SK-N-SH (cell line): ENCODE measurements at regions not wholly inside any gene's neighbourhood (a gene's known extent, or its start where the extent isn't known, plus 50 kb on each side); places are given as distances from the start of the nearest gene placed in this dataset.

Source experiments
- CTCF ChIA-PET: fragments of 300-600, 350-600 bp; formaldehyde crosslinking; extraction: SDS; loops from one replicate; lab custom pipeline; 2021; lab: Yijun Ruan, JAX
- POLR2A ChIA-PET: fragments of 350-600 bp; sonication (Branson Sonifier 250); formaldehyde crosslinking; extraction: SDS; loops from one replicate; lab custom pipeline; 2020; ENCODE audit warnings: antibody characterized with exemption, inconsistent platforms; lab: Yijun Ruan, JAX
- DNase-seq: peaks from one replicate; pipeline ENCODE4 v3.0.0; 2012
- H2AFZ ChIP-seq: fragments of 200-600 bp; sonication (generic); 2 replicates; pipeline ENCODE4 v1.8.1; 2016; ENCODE audit warnings: antibody characterized with exemption, mild to moderate bottlenecking, low read depth
- H3F3A ChIP-seq: fragments of 200-600 bp; sonication (generic); replicated peaks from 2 replicates; pipeline ENCODE3; 2016; ENCODE audit warnings: antibody characterized with exemption, mild to moderate bottlenecking; ENCODE audit not compliant: insufficient read depth
- H3K27ac ChIP-seq, 2 experiments: fragments of 200-500 bp in 1 of 2; fragments of 200-600 bp in 1 of 2; sonication (Bioruptor generic) in 1 of 2; sonication (generic), shearing (Covaris generic) in 1 of 2; 2 replicates each; pipeline versions ENCODE4 v1.5.1 to v1.6.1; 2014 to 2016; ENCODE audit warnings: low read depth in 2 of 2, inconsistent platforms in 1 of 2, low read length in 1 of 2, mild to moderate bottlenecking in 1 of 2, mixed read lengths in 1 of 2
- H3K27me3 ChIP-seq: fragments of 200-600 bp; sonication (generic), shearing (Covaris generic); 2 replicates; pipeline ENCODE4 v1.6.1; 2016; ENCODE audit warnings: mixed run types; ENCODE audit not compliant: insufficient read depth
- H3K36me3 ChIP-seq, 2 experiments: fragments of 200-500 bp in 1 of 2; fragments of 200-600 bp in 1 of 2; sonication (Bioruptor generic) in 1 of 2; sonication (generic) in 1 of 2; replicated peaks in 1 of 2; 2 replicates each; pipeline versions ENCODE3 to v1.5.1; 2014 to 2016; ENCODE audit warnings: low read length in 1 of 2, mild to moderate bottlenecking in 1 of 2; ENCODE audit not compliant: insufficient read depth in 2 of 2, control insufficient read depth in 1 of 2
- H3K4me1 ChIP-seq, 2 experiments: fragments of 200-500 bp in 1 of 2; fragments of 200-600 bp in 1 of 2; sonication (Bioruptor generic) in 1 of 2; sonication (generic), shearing (Covaris generic) in 1 of 2; 2 replicates each; pipeline versions ENCODE4 v1.5.1 to v1.6.1; 2014 to 2016; ENCODE audit warnings: low read depth in 1 of 2, low read length in 1 of 2, mixed run types in 1 of 2; ENCODE audit not compliant: insufficient read depth in 2 of 2, control insufficient read depth in 1 of 2
- H3K4me2 ChIP-seq: fragments of 200-600 bp; sonication (generic), shearing (Covaris generic); 2 replicates; pipeline ENCODE4 v1.6.1; 2017; ENCODE audit warnings: mixed run types
- H3K4me3 ChIP-seq, 2 experiments: fragments of 200-500 bp in 1 of 2; fragments of 200-600 bp in 1 of 2; sonication (Bioruptor generic) in 1 of 2; sonication (generic), shearing (Covaris generic) in 1 of 2; 2 replicates each; pipeline versions ENCODE4 v1.5.1 to v1.8.1; 2014 to 2016; ENCODE audit warnings: low read depth in 2 of 2, inconsistent platforms in 1 of 2, low read length in 1 of 2, mild to moderate bottlenecking in 1 of 2, mixed read lengths in 1 of 2, moderate library complexity in 1 of 2
- H3K79me2 ChIP-seq: fragments of 200-600 bp; sonication (generic); 2 replicates; pipeline ENCODE4 v1.8.1; 2017; ENCODE audit warnings: mild to moderate bottlenecking; ENCODE audit not compliant: insufficient read depth
- H3K9ac ChIP-seq: fragments of 200-600 bp; sonication (generic); 2 replicates; pipeline ENCODE4 v1.6.1; 2017; ENCODE audit warnings: mixed run types
- H3K9me2 ChIP-seq: fragments of 200-600 bp; sonication (generic); 2 replicates; pipeline ENCODE4 v1.6.1; 2017; ENCODE audit warnings: mixed run types
- H3K9me3 ChIP-seq: fragments of 200-600 bp; sonication (generic); 2 replicates; pipeline ENCODE4 v1.6.1; 2017; ENCODE audit warnings: mixed run types, mild to moderate bottlenecking, moderate library complexity
- H4K20me1 ChIP-seq: fragments of 200-600 bp; sonication (generic); 2 replicates; pipeline ENCODE4 v1.6.1; 2017; ENCODE audit warnings: mild to moderate bottlenecking, mixed run types; ENCODE audit not compliant: insufficient read depth
- CHD2 ChIP-seq: fragments of 150-350 bp; IDR thresholded peaks from 2 replicates; pipeline ENCODE4 v1.6.1; 2018; ENCODE audit warnings: low read length; ENCODE audit not compliant: partially characterized antibody
- CTCF ChIP-seq: fragments of 200-600 bp; sonication (generic); IDR thresholded peaks from 2 replicates; pipeline ENCODE4 v1.6.1; 2017; ENCODE audit warnings: antibody characterized with exemption, mild to moderate bottlenecking, moderate library complexity
- EP300 ChIP-seq, 2 experiments: IDR thresholded peaks; 2 replicates each; pipeline versions ENCODE4 v1.4.0 to v1.6.1; 2012; ENCODE audit warnings: borderline replicate concordance in 1 of 2, low read depth in 1 of 2, low read length in 1 of 2
- EZH2phosphoT487 ChIP-seq: fragments of 200-600 bp; sonication (generic); IDR thresholded peaks from 2 replicates; pipeline ENCODE4 v1.6.1; 2017; ENCODE audit warnings: low read depth, mixed run types, mild to moderate bottlenecking, antibody characterized with exemption, moderate library complexity, borderline replicate concordance
- GATA2 ChIP-seq: sonication (generic); formaldehyde crosslinking; IDR thresholded peaks from 2 replicates; pipeline ENCODE4 v1.5.0; 2020; ENCODE audit warnings: mild to moderate bottlenecking, missing genetic modification reagents
- JUND ChIP-seq: IDR thresholded peaks from 2 replicates; pipeline ENCODE4 v1.4.0; 2012
- MEF2A ChIP-seq: IDR thresholded peaks from 2 replicates; pipeline ENCODE4 v1.4.0; 2012; ENCODE audit warnings: low read depth, borderline replicate concordance
- MXI1 ChIP-seq: IDR thresholded peaks from 2 replicates; pipeline ENCODE4 v1.6.1; 2012; ENCODE audit warnings: mild to moderate bottlenecking, low read depth, low read length, improper control_type of control experiment
- NRF1 ChIP-seq: IDR thresholded peaks from 2 replicates; pipeline ENCODE4 v1.6.1; 2012; ENCODE audit warnings: low read depth, mild to moderate bottlenecking, low read length
- RXRA ChIP-seq: IDR thresholded peaks from 2 replicates; pipeline ENCODE4 v1.4.0; 2012; ENCODE audit warnings: low read depth, mild to moderate bottlenecking, borderline replicate concordance
- TAF1 ChIP-seq: IDR thresholded peaks from 2 replicates; pipeline ENCODE4 v1.6.1; 2012; ENCODE audit warnings: low read depth, mild to moderate bottlenecking, low read length, moderate library complexity, borderline replicate concordance
- TCF12 ChIP-seq: IDR thresholded peaks from 2 replicates; pipeline ENCODE4 v1.4.0; 2012
- USF1 ChIP-seq: IDR thresholded peaks from 2 replicates; pipeline ENCODE4 v1.4.0; 2012; ENCODE audit warnings: low read depth, borderline replicate concordance
- USF2 ChIP-seq: fragments of 150-350 bp; IDR thresholded peaks from 2 replicates; pipeline ENCODE4 v1.6.1; 2017; ENCODE audit warnings: antibody characterized with exemption, low read length, low read depth, borderline replicate concordance
- WGBS: methylation state at CpG from one replicate; pipeline ENCODE4 v1.1.6; 2017; ENCODE audit warnings: low lambda C conversion rate; 5-methylcytosine and 5-hydroxymethylcytosine counted together

DNA sequence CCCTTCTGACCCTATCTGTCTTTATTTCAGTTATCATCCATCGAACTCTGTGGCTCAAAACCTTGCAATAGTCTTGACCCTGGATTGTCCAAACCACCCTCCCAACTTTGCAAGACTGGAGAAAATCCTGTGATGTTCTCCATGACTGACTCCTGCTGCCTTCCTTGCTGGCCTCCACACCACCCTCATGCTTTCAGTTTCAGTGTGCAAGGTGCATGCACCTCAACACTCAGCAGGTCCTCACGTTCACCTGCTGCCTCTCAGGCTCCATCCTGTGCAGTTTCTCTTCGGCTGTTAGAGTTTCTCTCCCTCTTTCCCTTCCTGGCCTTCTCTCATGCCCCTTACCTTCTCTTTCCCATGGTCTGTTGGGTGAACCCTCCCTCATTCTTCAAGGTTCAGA is 59.4 kb upstream of the ASIC2 start:
- POLR2A ChIA-PET = no interaction called here
- Histone ChIP-seq H3K36me3 (no peaks in the 10 kb centered on the region), H2AFZ (no peak overlapping the region), H3K27me3 (no peaks in the 10 kb centered on the region; the same call in 1 of the 2 replicates), H3K4me1 (no peaks in the 10 kb centered on the region), H3K79me2 (no peaks in the 10 kb centered on the region), H3K27ac (no peak overlapping the region), H3K9me3 (no peaks in the 10 kb centered on the region), H3K9ac (no peak overlapping the region)
- no peak for DNase-seq
- no peak for TF ChIP-seq MEF2A
- no peak for TF ChIP-seq EZH2phosphoT487
- TF ChIP-seq, all 33 proteins: peak for 0
- no peak overlapping the region for H3K4me2 ChIP-seq
- no peaks in the 10 kb centered on the region for H3F3A ChIP-seq
- H4K20me1 ChIP-seq = no peaks in the 10 kb centered on the region
- CTCF ChIA-PET = interaction anchor here (1.3 kb wide), 1 partner anchor 354 kb away, joined by 3 read pairs; no protein-coding TSS in a partner anchor
- no peaks in the 10 kb centered on the region for H3K9me2 ChIP-seq
- WGBS = 5% methylated on average over 3 of the region's 3 CpGs
- H3K4me3 ChIP-seq = no peak overlapping the region

DNA sequence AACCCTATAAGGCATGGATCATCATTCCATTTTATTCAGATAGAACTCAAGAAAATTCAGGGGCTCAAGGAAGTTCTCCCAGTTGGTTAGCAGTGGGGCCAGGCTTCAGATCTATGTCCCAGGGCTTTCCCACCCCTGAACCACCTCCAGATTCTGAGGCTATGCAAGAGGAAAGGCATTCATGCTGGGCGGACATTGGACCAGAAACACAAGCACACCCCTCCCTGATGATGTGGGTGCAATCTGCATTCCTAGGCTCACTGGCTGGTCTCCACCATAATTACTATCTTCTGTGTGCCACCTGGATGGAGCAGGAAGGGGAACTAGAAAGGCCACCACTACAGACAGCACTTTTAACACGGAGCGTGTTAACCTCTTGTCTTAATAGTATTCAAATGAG is 63.2 kb upstream of the ASIC2 start:
- 38% methylated on average over 3 of the region's 3 CpGs for WGBS
- Histone ChIP-seq H3K4me2 (no peak overlapping the region), H3K79me2 (no peaks in the 10 kb centered on the region), H3F3A (no peaks in the 10 kb centered on the region), H3K36me3 (no peaks in the 10 kb centered on the region), H3K9me3 (no peaks in the 10 kb centered on the region), H3K9ac (no peak overlapping the region), H4K20me1 (no peaks in the 10 kb centered on the region), H3K4me1 (no peaks in the 10 kb centered on the region), H3K27ac (no peak overlapping the region), H2AFZ (no peak overlapping the region), H3K27me3 (no peaks in the 10 kb centered on the region; the same call in 1 of the 2 replicates), H3K4me3 (no peak overlapping the region), H3K9me2 (no peaks in the 10 kb centered on the region)
- no peak for DNase-seq
- ChIA-PET CTCF (no interaction called here), POLR2A (no interaction called here)
- no peak for TF ChIP-seq JUND
- no peak for TF ChIP-seq TCF12

GRCh38 chr17:33363475-33363874 is 70.4 kb upstream of the ASIC2 start:
- Histone ChIP-seq H3K4me3 (no peak overlapping the region), H3K9ac (no peak overlapping the region), H3K9me2 (no peaks in the 10 kb centered on the region), H3F3A (no peaks in the 10 kb centered on the region), H2AFZ (no peak overlapping the region), H3K4me1 (no peaks in the 10 kb centered on the region), H3K4me2 (no peak overlapping the region), H3K36me3 (no peaks in the 10 kb centered on the region), H3K27me3 (no peaks in the 10 kb centered on the region), H3K27ac (no peak overlapping the region), H3K79me2 (no peaks in the 10 kb centered on the region), H3K9me3 (no peaks in the 10 kb centered on the region), H4K20me1 (no peaks in the 10 kb centered on the region)
- POLR2A ChIA-PET = no interaction called here
- CTCF ChIA-PET = no interaction called here
- 44% methylated on average over 6 of the region's 6 CpGs for WGBS
- TF ChIP-seq GATA2 (no peak), USF1 (no peak), MXI1 (no peak), NRF1 (no peak), TAF1 (no peak), CHD2 (no peak), CTCF (no peak), RXRA (no peak), USF2 (no peak), EP300 (IDR thresholded peaks at IDR 0.05; ENCODE audit: borderline replicate concordance in 1 of 2, low read depth in 1 of 2, low read length in 1 of 2) (no peak), TCF12 (no peak)
- DNase-seq = no peak
